Body of pancreas (tissue), 4 donors: ENCODE measurements at regions not wholly inside any gene's neighbourhood (a gene's known extent, or its start where the extent isn't known, plus 50 kb on each side); places are given as distances from the start of the nearest gene placed in this dataset.

ENCODE experiments used
- POLR2A ChIP-seq, 3 donors: fragments of 450-650 bp; IDR thresholded peaks; one replicate each; pipeline ENCODE4 v1.6.1; 2016; ENCODE audit warnings: antibody characterized with exemption in 3 of 3, mild to moderate bottlenecking in 2 of 3
- TF ChIP-seq, protein P1 (sequence below), 7 experiments: fragments of 450-650 bp in 4 of 7; fragments of 200-600 bp in 3 of 7; sonication (generic) in 3 of 7; IDR thresholded peaks; one replicate each; pipeline ENCODE4 v1.5.1; 2016 to 2019; ENCODE audit warnings: antibody characterized with exemption in 7 of 7

DNA sequence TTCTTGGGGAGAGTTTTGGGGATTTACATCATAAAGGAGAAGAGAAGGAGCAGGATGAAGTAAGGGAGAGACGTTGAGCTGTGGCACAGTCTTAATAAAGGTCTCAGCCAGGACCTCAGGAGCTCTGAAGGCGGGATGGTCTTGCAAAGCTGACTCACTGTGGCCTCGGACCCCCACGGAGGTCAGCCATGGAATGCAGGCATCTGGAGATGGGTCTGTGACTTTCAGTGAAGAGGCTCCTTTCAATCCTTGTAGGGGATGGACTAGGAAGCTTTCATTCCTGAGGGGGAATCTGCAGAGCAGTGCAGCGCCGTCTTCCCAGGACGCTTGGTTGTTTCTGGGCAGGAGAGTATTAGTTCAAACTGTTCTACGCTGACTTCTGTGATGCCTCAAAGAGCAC is 65.7 kb upstream of the BASP1 start:
- TF ChIP-seq, protein P1, sequence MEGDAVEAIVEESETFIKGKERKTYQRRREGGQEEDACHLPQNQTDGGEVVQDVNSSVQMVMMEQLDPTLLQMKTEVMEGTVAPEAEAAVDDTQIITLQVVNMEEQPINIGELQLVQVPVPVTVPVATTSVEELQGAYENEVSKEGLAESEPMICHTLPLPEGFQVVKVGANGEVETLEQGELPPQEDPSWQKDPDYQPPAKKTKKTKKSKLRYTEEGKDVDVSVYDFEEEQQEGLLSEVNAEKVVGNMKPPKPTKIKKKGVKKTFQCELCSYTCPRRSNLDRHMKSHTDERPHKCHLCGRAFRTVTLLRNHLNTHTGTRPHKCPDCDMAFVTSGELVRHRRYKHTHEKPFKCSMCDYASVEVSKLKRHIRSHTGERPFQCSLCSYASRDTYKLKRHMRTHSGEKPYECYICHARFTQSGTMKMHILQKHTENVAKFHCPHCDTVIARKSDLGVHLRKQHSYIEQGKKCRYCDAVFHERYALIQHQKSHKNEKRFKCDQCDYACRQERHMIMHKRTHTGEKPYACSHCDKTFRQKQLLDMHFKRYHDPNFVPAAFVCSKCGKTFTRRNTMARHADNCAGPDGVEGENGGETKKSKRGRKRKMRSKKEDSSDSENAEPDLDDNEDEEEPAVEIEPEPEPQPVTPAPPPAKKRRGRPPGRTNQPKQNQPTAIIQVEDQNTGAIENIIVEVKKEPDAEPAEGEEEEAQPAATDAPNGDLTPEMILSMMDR (IDR thresholded peaks at IDR 0.05) = no peak
- TF ChIP-seq POLR2A (IDR thresholded peaks at IDR 0.05) = no peak
